ENCODE measurements at regions not wholly inside any gene's neighbourhood (a gene's known extent, or its start where the extent isn't known, plus 50 kb on each side); places are given as distances from the start of the nearest gene placed in this dataset.

GRCh38 chr4:18754180-18754579 is 732.6 kb upstream of the LCORL start (continued):
- TF ChIP-seq CENPX (CRISPR knock-in tag; IDR thresholded peaks at IDR 0.05) (no peak), AKNA (CRISPR knock-in tag; IDR thresholded peaks at IDR 0.05; ENCODE audit: borderline replicate concordance) (no peak)

GRCh38 chr4:18751083-18751482 is 729.5 kb upstream of the LCORL start:
- intact Hi-C loops (cut with micrococcal nuclease; ENCODE audit: unreplicated experiment) (no loop called here), in situ Hi-C loops (cut with HindIII; ENCODE audit: extremely low pct_ligation_motif_present, low pct_unique_long_range_greater_than_20kb) (no loop called here)
- CTCF ChIA-PET (ENCODE audit: low intra/inter-chr PET ratio, low total read pairs): no interaction called here
- WGBS (ENCODE audit: low lambda C conversion rate): 0% methylated on average over 1 of the region's 1 CpG
- Histone ChIP-seq H3K4me3 (replicated peaks in 1 of 3; ENCODE audit: insufficient read depth in 1 of 3, low read depth in 2 of 3, low read length in 3 of 3) (no peak overlapping the region), H3K9me3 (ENCODE audit: low read length) (peaks cover 89% of the 10 kb centered on the region), H3K9ac (ENCODE audit: insufficient read depth, low read depth, low read length) (no peak overlapping the region), H3K4me2 (ENCODE audit: low read depth, low read length) (no peak overlapping the region), H3K36me3 (replicated peaks in 1 of 2; ENCODE audit: control insufficient read depth in 1 of 2, insufficient read depth in 2 of 2, low read length in 2 of 2) (no peaks in the 10 kb centered on the region), H2AFZ (ENCODE audit: low read length) (no peak overlapping the region), H4K20me1 (ENCODE audit: insufficient read depth, low read length) (no peaks in the 10 kb centered on the region), H3K4me1 (ENCODE audit: insufficient read depth, low read length) (no peaks in the 10 kb centered on the region), H3K27me3 (ENCODE audit: control insufficient read depth in 1 of 2, insufficient read depth in 2 of 2, low read length in 2 of 2) (no peaks in the 10 kb centered on the region), H3K79me2 (ENCODE audit: insufficient read depth, low read length) (no peaks in the 10 kb centered on the region), H3K27ac (ENCODE audit: extremely low read length, insufficient read depth, low read length) (no peak overlapping the region)
- no TSS peak for BruUV-seq (replicated peaks)
- no peak for ATAC-seq
- DNase-seq (ENCODE audit: low spot score): no peak
- FAIRE-seq: no peak
- POLR2A ChIA-PET: no interaction called here
- no peak for TF ChIP-seq CREM (IDR thresholded peaks at IDR 0.05)
- no peak for TF ChIP-seq CREM (CRISPR knock-in tag; IDR thresholded peaks at IDR 0.05)
- TF ChIP-seq USF2 (IDR thresholded peaks at IDR 0.05; ENCODE audit: low read depth, low read length): no peak
- no peak for TF ChIP-seq USF2 (CRISPR knock-in tag; IDR thresholded peaks at IDR 0.05; ENCODE audit: borderline replicate concordance)

Data from HepG2 (cell line).